HG03280 (cell line): ENCODE measurements at regions not wholly inside any gene's neighbourhood (a gene's known extent, or its start where the extent isn't known, plus 50 kb on each side); places are given as distances from the start of the nearest gene placed in this dataset.
"Not testable (repeated sequence)": the region's sequence is repeated elsewhere in the genome, so short reads cannot be mapped to it uniquely, and the experiment has no call there.

Experiments used
- ATAC-seq: cut with Tn5 transposase; IDR thresholded peaks from one replicate; pipeline ENCODE4 v1.9.1; 2021; ENCODE audit warnings: mild to moderate bottlenecking, moderate library complexity; ENCODE audit not compliant: unreplicated experiment

DNA sequence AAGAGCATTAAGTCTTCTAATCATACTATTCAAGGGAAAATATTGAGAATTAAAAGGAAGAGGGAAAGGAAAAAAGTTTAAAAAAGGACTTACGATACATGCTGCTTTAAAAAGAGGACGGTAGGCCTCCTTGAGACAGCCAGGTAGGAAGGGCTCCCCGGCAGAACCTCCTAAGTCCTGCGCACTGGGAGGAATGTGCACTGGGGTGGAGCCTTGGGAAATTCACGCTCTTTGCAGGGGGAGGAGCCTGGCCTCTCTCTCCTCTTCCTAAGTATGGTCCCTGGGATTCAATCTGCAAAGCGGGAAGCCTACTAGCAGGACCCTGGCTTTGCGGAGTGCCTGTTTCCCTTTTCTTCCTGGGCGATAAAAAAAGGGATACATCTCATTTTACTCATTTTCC is 553.0 kb downstream of the RPS29 start:
- no peak for ATAC-seq

DNA sequence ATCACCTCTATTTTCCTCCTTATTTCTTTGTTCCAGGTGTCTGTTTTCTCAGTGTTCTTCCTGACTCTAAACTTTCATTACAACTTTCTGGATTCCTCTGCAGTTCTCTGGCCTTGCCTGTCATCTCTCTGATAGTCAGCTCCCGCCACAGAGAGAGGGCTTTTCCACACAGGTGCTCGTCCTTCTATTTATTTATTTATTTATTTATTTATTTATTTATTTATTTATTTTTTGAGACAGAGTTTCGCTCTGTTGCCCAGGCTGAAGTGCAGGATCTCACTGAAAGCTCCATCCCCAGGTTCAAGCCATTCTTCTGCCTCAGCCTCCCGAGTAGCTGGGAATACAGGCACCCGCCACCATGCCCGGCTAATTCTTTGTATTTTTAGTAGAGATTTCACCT is 554.5 kb downstream of the RPS29 start:
- ATAC-seq: not testable (repeated sequence)

DNA sequence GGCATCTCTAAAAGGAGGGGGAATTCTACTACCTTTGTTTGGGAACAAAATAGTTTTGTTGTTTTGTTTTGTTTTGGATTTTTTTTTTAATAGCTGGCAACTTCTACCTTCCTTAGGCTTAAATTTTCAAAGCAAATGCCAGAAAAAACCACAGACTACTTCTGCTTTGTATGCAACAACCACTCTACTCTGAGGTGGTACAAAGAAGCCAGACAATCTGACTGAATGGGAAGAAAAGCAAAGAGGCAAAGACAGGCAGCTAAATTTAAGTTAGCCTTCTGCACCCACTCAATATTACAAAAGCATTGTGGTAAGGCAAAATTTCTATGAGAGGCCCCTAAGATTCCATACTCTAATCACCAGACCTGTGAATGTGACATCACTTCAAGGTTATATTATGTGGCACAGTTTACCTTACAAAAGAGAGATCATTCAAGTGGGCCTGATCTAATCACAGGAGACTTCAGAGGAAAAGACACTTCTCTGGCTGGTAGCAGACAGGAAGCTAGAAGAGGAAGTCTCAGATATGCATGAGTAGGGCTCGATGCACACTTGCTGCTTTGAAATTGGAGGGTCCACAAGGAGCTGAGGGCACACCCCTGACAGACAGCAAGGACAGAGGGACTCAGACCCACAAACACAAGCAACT is 566.6 kb downstream of the RPS29 start:
- no peak for ATAC-seq

- no peak for ATAC-seq
Observed at GRCh38 chr14:49017447-49017846, 568.7 kb downstream of the RPS29 start.

GRCh38 chr14:49016381-49016780 is 569.8 kb downstream of the RPS29 start:
- no peak for ATAC-seq

GRCh38 chr14:49014476-49014875 is 571.7 kb downstream of the RPS29 start:
- ATAC-seq: no peak

GRCh38 chr14:49008363-49008762 is 577.8 kb downstream of the RPS29 start:
- no peak for ATAC-seq

DNA sequence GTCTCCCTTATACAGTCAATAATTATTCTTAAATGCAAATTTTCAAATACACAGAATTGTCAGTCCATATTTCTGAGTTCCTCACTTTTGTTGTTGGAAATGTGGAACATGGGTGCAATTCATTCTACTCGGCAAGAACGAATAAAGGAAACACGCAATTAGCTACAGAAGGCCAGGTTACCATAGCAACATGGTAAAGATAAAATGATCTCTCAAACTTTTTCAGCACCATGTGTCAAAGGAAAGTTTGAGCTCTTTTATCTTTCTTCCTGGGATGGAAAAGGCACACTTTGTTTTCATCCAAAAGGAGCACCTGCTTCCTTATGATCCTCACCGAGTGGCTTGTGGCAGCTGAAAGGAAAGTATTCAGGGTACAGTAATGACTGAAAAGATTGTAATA is 595.0 kb downstream of the RPS29 start:
- ATAC-seq: no peak

DNA sequence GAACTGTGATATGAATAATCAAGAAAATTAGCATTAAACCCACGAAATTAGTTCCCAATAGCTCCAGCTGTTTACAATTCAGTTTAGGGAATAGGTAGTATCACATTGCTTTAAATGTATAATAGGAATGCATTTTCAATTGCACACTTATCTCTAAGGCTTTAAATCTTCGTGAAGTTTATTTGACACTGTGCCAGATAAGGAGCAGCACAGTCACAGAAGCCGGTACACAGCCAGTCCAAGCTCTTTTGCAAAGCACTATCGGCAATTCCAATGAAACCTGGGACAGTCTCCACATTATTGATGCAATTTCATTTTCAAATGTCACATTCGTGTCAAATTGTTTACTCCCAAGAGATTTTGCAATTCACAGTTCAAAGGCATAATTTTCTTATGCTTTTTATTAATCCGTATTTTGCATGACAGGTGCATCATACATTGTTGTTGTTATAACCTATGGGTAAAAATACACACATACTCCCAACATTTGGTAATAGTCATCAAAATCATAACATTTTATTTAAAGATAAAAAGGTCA is 602.8 kb downstream of the RPS29 start:
- ATAC-seq: no peak

DNA sequence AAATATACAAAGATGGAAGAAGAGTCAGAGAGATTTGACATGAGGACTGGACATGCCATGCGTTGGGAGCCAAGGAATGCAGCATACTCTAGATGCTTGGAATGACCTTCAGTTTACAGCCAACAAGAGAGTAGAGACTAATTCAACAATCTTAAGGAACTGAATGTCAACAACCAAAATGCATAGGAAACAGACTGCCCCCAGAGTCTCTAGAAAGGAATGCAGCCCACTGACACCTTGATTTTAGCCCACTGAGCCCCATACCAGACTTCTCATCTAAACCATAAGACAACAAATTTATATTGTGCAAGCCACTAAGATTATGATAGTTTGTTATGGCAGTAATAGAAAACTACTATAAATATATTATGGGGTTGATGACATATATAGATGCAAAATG is 611.2 kb downstream of the RPS29 start:
- ATAC-seq: no peak

DNA sequence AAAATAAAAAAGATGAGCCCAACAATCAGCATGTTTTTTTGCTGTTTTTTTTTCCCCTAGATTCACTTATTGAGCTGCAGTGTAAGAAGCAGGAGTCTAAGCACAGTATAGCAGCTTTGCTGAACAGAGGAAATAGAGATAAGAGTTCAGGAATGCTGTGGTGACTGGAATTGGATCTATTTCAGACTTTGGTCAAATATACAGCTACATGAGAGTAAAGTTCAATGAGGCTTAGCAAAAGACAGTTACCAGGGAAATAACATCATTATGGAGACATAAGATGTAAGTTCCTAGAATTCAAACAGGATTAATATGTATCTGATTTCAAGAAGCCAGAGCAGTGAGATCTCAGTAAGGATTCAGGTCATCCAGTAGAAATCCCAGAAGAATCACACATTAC is 613.0 kb downstream of the RPS29 start:
- no peak for ATAC-seq

GRCh38 chr14:48970943-48971342 is 615.2 kb downstream of the RPS29 start:
- no peak for ATAC-seq

GRCh38 chr14:48967419-48967818 is 618.8 kb downstream of the RPS29 start:
- no peak for ATAC-seq

GRCh38 chr14:48963231-48963790 is 622.9 kb downstream of the RPS29 start:
- ATAC-seq: no peak

- ATAC-seq: no peak
Observed at GRCh38 chr14:48957486-48957885, 628.7 kb downstream of the RPS29 start.

DNA sequence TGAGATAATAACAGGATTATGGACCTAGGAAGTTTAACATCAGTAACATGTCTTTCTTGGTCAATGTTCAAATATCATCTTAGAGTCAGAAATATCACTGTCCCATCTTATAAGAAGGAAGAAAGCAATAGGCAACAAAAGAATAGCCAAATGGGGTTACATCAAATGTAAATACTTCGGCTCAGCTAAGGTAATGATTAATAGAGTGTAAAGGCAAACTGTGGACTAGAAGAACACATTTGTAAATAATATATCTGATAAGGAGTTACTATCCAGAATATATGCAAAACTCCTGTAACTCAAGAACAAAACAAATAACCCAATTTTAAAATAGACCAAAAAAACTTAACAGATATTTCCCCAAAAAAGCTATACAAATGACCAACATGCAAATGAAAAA is 630.3 kb downstream of the RPS29 start:
- no peak for ATAC-seq

- ATAC-seq: no peak
Observed at GRCh38 chr14:48954446-48954845, 631.7 kb downstream of the RPS29 start.

- no peak for ATAC-seq
Observed at GRCh38 chr14:48944809-48945208, 641.4 kb downstream of the RPS29 start.

- ATAC-seq: no peak
Observed at GRCh38 chr14:48943913-48944312, 642.3 kb downstream of the RPS29 start.

DNA sequence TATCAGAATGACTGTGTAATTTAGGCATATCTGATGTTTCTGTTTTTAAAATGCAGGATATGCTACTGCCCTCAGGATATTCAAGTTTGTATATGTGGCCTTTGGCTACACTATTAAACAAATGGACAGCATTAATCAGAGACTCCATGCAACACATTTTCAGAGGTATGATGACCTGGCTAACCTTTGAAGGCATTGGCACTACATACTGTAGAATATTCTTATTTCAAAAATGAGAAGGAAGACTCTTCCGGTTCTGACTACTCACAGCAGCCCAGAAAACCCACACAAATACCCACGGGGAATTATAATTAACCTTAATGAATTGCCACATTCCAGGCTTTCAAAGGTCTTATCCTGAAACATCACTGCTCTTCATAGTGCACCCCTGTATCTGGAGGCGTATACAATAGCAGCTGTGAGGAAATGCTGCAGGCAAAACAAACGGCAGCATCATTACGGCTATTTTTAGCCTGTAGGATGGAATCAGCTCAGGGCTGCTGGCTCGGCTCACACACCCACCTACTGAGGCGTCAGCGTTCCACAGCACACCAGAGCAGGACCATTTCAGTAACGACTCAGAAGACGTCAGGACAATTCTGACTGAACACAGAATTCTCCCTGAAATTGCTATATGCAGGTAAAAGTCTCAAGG is 648.5 kb downstream of the RPS29 start:
- ATAC-seq: no peak

- no peak for ATAC-seq
Observed at GRCh38 chr14:48936849-48937248, 649.3 kb downstream of the RPS29 start.

DNA sequence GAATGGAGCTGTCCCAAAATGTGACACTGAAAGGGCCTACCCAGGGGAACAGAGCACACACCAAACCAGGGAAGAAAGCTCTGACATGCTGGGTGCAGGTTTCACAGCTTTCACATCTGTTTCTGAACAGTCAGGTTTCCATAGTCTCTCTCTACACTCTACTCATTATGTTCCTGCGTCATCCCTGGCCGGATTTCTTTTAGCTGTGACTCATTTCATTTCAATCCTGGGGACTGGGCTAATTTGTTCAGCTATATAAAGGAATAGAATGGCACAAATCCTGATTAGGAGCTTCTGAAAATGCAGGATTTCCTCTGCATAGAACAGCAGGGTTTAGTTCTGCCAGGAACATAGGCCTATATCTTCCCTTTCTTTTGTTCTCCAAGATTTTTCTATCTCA is 649.8 kb downstream of the RPS29 start:
- ATAC-seq: no peak
